ENCODE measurements at regions not wholly inside any gene's neighbourhood (a gene's known extent, or its start where the extent isn't known, plus 50 kb on each side); places are given as distances from the start of the nearest gene placed in this dataset.
"Not testable (repeated sequence)": the region's sequence is repeated elsewhere in the genome, so short reads cannot be mapped to it uniquely, and the experiment has no call there.

DNA sequence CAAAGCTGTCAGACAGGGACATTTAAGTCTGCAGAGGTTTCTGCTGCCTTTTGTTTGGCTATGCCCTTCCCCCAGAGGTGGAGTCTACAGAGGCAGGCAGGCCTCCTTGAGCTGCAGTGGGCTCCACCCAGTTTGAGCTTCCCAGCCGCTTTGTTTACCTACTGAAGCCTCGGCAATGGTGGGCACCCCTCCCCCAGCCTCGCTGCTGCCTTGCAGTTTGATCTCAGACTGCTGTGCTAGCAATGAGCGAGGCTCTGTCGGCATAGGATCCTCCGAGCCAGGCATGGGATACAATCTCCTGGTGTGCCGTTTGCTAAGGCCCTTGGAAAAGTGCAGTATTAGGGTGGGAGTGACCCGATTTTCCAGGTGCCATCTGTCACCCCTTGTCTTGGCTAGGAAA is 149.4 kb upstream of the PGRMC2 start:
- not testable (repeated sequence) for DNase-seq

- DNase-seq = not testable (repeated sequence)
These were observed 141.5 kb upstream of the PGRMC2 start for GRCh38 chr4:128429023-128429613.

DNA sequence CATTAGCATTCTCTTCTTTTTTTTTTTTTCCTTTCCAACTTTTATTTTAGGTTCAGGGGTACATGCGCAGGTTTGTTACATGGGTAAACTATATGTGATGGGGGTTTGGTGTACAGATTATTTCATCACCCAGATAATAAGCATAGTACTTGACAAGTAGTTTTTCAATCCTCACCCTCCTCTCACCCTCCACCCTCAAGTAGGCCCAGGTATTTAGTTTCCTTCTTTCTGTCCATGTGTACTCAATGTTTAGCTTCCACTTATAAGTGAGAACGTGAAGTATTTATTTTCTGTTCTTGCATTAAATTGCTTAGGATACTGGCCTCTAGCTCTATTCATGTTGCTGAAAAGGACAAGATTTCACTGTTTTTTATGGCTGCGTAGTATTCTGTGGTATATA is 140.8 kb upstream of the PGRMC2 start:
- no peak for DNase-seq

- no peak for DNase-seq
These were observed 140.3 kb upstream of the PGRMC2 start for GRCh38 chr4:128427832-128428366.

DNA sequence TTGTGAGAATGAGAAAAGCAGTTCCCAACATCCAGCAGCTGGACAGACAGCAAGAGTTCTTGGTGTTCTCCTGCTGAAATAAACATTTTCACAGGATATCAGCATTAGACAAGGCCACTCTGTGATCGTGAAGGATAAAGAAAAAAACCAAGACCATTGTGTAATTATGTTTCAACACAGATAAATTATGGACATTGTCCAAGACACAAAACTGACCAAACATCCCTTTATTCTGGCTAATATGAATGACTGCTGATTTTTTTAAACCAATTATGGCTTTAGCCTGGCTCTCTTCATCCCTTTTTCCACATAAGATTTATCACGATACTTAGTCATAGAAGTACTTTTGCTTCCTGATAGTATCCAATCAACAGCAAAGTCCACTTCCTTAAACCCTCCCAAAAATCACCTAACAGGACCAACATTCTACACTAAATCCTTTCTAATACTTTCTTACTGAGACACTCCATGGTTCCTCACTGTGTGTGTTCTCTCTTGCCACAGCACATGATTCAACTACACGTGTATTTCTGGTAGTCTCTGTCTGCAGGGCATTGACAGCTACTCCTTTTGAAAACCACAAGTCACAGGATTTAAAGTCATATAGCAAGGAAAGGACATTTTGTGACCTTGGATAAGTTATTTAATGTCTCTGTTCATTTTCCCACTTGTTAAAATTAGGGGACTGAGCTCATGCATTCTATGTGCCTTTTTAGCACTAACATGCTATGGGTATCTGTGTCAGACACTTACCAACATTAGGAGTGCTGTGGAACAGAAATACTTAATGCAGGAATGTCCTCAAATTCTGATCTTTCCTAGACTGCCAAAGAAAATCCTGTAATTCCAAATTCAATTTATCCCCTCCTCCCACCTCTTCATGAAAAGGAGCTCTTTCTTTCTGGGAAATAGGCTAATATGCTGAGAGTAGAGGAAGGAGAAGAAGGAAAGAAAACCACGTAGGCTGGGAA is 137.2 kb upstream of the PGRMC2 start:
- no peak for DNase-seq

- DNase-seq = not testable (repeated sequence)
These were observed 134.7 kb upstream of the PGRMC2 start for GRCh38 chr4:128422296-128422695.

- DNase-seq = no peak
These were observed 129.3 kb upstream of the PGRMC2 start for GRCh38 chr4:128416921-128417320.

- DNase-seq = no peak
These were observed 122.4 kb upstream of the PGRMC2 start for GRCh38 chr4:128410037-128410436.

DNA sequence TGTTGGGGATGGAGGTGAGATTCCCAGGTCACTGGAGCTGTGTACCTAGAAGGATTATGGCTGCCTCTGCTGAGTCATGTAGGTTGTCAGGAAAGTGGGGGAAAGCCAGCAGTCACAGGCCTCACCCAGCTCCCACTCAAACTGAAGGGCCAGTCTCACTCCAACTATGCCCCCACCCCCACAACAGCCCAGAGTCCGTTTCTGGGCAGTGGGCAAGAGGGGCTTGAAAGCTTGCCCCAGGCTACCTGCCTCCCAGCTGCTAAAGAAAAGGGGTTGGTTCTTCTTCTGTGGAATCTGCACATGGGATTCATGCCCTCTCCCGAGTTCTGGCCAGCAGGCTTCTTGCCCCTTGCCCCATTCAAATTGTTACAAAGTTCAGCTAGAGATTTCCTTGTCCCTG is 116.0 kb upstream of the PGRMC2 start:
- DNase-seq = no peak

GRCh38 chr4:128394778-128395177 is 107.2 kb upstream of the PGRMC2 start:
- DNase-seq = no peak

DNA sequence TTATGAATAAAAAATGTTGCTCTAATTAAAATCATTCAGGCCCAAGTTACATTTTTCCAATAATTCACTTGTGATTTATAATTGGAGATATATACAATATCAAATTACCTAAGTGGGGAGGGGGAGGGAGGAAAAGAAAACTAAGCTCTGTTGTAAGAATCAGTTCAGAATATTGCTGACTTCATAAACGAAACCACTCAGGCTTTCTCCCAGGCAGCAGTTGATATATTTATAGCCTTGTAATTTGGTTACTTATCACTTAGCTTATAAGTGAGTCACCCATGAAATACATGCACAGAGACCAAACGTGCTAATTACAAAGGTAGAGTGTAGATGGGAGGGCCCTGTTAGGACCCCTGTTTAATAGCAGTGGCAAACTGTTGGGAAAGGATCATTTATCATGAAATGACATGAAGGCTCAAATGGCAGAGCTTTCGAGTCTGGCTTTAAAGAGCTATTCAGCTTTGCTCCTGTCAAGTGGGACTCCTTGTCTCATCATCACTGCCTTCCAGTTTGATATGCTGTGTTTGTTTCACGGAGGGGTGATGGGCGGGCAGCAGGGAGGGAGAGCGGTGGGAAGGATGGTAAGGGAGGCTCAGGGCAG is 105.6 kb upstream of the PGRMC2 start:
- DNase-seq = no peak

GRCh38 chr4:128390475-128390996 is 102.9 kb upstream of the PGRMC2 start:
- DNase-seq = no peak

- DNase-seq = no peak
These were observed 101.2 kb upstream of the PGRMC2 start for GRCh38 chr4:128388796-128389195.

GRCh38 chr4:128388352-128388630 is 100.7 kb upstream of the PGRMC2 start:
- DNase-seq = no peak

- no peak for DNase-seq
These were observed 100.2 kb upstream of the PGRMC2 start for GRCh38 chr4:128387600-128388351.

DNA sequence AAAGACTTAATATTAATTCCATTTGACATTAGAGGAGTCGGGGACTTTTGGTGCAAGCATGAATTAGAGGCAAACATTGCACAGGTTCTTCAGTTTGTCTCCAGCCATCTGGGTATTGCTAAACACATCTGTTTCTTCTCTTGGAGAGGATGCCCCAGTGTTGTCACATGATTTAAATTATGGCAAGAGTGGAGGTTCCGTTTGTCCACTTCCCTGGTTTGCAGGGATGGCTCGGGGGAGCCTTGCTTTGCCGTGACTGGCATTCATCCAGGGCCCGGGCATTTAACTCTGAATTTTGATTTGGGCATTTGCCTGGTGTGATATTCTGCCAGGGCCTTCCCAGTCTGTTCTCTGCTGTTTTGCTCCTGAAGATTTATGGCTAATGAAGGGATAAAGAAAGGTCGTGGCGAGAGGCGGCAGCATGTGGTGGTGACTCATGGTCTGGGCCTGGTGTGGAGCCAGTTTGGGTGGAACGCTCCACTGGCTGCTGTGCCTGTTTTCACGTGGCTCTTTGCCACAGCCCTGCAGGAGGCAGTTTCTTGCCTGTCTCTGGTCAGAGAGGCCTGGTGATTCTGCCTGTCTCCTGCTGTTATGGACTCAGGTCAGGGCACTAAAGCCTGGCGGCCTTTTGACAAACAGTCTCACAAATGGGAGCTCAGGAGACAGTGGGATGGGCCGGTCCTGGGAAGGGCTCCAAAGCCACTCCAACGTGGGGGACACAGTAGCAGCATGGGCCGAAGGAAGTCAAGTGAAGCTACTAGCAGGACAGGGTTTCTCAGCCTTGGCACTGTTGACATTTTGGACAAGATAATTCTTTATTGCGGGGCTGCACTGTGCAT is 99.4 kb upstream of the PGRMC2 start:
- DNase-seq = no peak

DNA sequence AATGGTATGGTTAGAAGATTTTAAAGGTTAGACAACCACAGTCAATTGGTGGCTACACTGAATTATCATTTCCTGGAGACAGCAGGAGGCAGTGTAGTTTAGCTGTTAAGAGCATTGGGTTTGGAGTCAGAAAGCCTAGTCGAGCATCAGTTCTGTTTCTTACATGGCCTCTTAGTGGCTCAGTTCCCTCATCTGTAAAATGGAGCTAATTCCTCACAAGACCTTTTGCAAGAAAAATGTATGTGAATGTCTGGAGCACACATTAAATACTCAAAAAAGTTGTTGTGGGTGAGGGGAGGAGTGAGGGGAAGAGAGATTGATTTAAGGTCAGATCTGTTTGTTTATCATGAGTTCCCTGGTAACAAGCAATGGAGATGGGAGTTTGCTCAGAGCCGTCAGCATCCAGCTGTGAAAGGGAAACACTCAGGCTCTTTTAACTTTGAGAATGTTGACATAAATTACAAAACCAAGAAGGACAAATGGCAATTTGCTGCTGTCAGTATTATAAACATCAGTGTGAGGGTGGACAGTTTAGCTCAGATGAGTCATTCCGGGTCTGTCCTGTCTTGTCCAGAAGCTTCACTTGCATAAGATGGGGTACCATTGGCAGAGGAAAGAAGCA is 98.2 kb upstream of the PGRMC2 start:
- DNase-seq = no peak

GRCh38 chr4:128384765-128385598 is 97.4 kb upstream of the PGRMC2 start:
- no peak for DNase-seq

- DNase-seq = no peak
These were observed 96.5 kb upstream of the PGRMC2 start for GRCh38 chr4:128384091-128384520.

Data from activated CD4-positive, CD25-positive, alpha-beta regulatory T cell treated with anti-CD3 and anti-CD28 coated beads, Interleukin-2, amount 50 U/mL, for 72 hours (primary cell).